ENCODE measurements at regions not wholly inside any gene's neighbourhood (a gene's known extent, or its start where the extent isn't known, plus 50 kb on each side); places are given as distances from the start of the nearest gene placed in this dataset.

DNA sequence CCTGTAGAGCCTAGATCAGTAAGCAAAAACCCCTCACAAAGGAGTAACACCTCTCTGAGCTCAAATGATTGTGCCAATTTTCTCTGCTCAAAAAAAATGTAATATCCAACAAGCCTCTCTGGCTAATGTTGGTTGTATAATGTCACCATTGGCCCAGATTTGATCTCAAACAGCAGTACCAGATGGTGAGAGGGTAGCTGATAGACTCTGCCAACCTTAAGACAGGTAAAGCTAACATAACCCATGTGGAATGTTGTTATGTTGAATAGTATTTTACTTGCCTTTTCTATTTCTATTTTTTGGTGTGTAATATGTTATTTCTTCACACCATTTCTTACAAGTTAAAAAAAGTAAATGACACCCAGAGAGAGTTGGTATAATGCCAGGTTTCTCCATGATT, 166.7 kb upstream of the GUCY1A2 start:
- TF ChIP-seq, protein P1, sequence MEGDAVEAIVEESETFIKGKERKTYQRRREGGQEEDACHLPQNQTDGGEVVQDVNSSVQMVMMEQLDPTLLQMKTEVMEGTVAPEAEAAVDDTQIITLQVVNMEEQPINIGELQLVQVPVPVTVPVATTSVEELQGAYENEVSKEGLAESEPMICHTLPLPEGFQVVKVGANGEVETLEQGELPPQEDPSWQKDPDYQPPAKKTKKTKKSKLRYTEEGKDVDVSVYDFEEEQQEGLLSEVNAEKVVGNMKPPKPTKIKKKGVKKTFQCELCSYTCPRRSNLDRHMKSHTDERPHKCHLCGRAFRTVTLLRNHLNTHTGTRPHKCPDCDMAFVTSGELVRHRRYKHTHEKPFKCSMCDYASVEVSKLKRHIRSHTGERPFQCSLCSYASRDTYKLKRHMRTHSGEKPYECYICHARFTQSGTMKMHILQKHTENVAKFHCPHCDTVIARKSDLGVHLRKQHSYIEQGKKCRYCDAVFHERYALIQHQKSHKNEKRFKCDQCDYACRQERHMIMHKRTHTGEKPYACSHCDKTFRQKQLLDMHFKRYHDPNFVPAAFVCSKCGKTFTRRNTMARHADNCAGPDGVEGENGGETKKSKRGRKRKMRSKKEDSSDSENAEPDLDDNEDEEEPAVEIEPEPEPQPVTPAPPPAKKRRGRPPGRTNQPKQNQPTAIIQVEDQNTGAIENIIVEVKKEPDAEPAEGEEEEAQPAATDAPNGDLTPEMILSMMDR (IDR thresholded peaks at IDR 0.05; ENCODE audit: low read depth, low read length, missing control alignments): no peak
- in situ Hi-C loops (cut with HindIII; ENCODE audit: low sequenced_read_pairs): no loop called here
- H3K4me3 ChIP-seq (ENCODE audit: low read depth, low read length): no peak overlapping the region
- no peak for DNase-seq (ENCODE audit: low read depth)

DNA sequence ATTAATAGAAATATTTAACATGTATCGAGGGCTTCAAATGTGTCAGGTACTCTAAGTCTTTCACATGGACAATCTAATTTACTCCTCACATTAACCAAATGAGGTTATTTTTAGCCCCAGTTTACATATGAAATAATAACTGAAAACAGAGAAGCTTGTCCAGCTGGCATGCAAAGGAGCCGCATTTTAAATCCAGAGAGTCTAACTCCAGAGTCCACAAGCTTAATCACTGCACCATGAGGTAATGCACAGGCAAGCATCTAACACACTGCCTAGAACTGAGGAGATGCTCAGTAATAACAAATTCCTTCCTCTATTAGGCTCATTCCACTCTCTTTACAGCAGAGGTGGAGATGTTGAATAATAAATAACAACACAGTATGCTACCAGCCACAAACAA, 165.7 kb upstream of the GUCY1A2 start:
- in situ Hi-C loops (cut with HindIII; ENCODE audit: low sequenced_read_pairs): no loop called here
- no peak for DNase-seq (ENCODE audit: low read depth)
- TF ChIP-seq, protein P1 (IDR thresholded peaks at IDR 0.05; ENCODE audit: low read depth, low read length, missing control alignments): no peak
- no peak overlapping the region for H3K4me3 ChIP-seq (ENCODE audit: low read depth, low read length)

DNA sequence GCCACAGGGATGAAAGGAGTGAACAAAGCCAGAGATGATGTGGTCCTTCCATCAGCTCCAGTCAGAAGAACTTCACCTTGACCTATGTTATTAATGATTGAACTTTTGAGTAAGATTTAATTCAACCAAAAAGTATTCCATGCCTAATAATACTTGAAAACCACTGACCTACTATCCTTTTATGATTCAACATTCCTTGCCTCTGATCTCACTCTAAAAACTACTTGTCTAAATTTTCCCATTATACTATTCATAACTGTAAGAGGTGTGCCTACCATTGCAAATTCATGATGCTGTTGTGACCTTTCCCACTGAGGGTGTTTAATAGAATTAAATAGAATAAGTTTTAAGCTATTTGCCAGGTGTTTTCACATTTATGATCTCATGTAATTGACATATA, 164.7 kb upstream of the GUCY1A2 start:
- in situ Hi-C loops (cut with HindIII; ENCODE audit: low sequenced_read_pairs): no loop called here
- no peak overlapping the region for H3K4me3 ChIP-seq (ENCODE audit: low read depth, low read length)
- peak; percentile 2 for DNase-seq (ENCODE audit: low read depth)
- TF ChIP-seq, protein P1 (IDR thresholded peaks at IDR 0.05; ENCODE audit: low read depth, low read length, missing control alignments): no peak

DNA sequence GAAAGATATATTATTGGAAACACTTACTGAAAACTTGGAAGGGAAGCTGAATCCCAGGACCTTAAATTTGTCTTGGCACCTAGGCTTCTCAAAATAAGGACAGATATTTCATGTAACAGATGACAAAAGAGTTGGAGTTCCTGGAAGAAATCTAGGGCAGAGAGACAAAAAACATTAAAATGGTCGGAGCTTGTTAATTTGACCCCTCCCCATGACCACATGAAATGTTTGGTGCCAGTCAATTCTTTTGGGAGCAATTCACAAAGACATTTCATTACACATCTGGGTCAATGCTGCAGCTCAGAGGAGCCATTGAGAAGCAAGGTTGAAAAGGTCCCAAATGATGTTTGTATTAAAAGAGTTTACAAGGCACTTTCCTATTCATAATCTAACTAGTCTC, 162.0 kb upstream of the GUCY1A2 start:
- in situ Hi-C loops (cut with HindIII; ENCODE audit: low sequenced_read_pairs): no loop called here
- no peak overlapping the region for H3K4me3 ChIP-seq (ENCODE audit: low read depth, low read length)
- DNase-seq (ENCODE audit: low read depth): no peak
- TF ChIP-seq, protein P1 (IDR thresholded peaks at IDR 0.05; ENCODE audit: low read depth, low read length, missing control alignments): no peak

DNA sequence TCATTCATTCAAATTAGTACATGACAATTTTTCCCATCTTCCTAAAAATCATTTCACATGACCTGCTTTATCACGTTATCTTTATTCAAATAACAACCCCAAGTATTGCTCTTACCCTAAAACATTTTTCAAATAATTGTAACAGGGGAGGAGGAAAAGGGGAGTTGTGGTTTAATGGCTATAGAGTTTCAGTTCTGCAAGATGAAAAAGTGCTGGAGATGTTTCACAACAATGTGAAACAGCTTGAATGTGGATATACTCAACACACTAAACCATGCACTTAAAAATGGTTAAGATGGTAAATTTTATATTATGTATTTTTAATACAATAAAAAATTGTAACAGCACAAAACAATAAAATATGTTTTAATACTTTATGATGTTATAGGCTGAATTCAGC, 161.6 kb upstream of the GUCY1A2 start:
- no peak for DNase-seq (ENCODE audit: low read depth)
- no peak overlapping the region for H3K4me3 ChIP-seq (ENCODE audit: low read depth, low read length)
- in situ Hi-C loops (cut with HindIII; ENCODE audit: low sequenced_read_pairs): no loop called here
- TF ChIP-seq, protein P1 (IDR thresholded peaks at IDR 0.05; ENCODE audit: low read depth, low read length, missing control alignments): no peak

DNA sequence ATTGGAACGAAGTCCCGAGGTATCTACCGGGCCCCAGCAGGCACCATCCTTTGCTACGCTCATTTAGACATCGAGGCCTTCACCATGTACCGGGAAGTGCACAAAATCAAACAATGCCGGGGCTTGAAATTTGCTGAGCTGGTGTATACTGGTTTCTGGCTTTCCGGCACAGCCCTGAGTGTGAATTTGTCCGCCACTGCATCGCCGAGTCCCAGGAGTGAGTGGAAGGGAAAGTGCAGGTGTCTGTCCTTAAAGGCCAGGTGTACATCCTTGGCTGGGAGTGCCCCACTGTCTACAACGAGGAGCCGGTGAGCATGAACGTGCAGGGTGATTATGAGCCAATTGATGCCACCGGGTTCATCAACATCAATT, 158.8 kb upstream of the GUCY1A2 start:
- TF ChIP-seq, protein P1 (IDR thresholded peaks at IDR 0.05; ENCODE audit: low read depth, low read length, missing control alignments): no peak
- no peak overlapping the region for H3K4me3 ChIP-seq (ENCODE audit: low read depth, low read length)
- in situ Hi-C loops (cut with HindIII; ENCODE audit: low sequenced_read_pairs): no loop called here
- no peak for DNase-seq (ENCODE audit: low read depth)
